ENCODE measurements at regions not wholly inside any gene's neighbourhood (a gene's known extent, or its start where the extent isn't known, plus 50 kb on each side); places are given as distances from the start of the nearest gene placed in this dataset.
"Not testable (repeated sequence)": the region's sequence is repeated elsewhere in the genome, so short reads cannot be mapped to it uniquely, and the experiment has no call there.

GRCh38 chr13:21282065-21282464 lies 105.6 kb downstream of the MRPL57 start:
- no peaks in the 10 kb centered on the region for H3K9me3 ChIP-seq
- no peaks in the 10 kb centered on the region for H3K4me1 ChIP-seq
- no peaks in the 10 kb centered on the region for H3K27me3 ChIP-seq
- DNase-seq (ENCODE audit: low spot score in 2 of 2) = no peak
- no peak overlapping the region for H3K4me3 ChIP-seq
- H3K36me3 ChIP-seq = no peaks in the 10 kb centered on the region
- 90 to 94% methylated on average over 2 of the region's 2 CpGs for WGBS, 2 donors
- H3K27ac ChIP-seq = no peak overlapping the region
- TF ChIP-seq EP300 (IDR thresholded peaks at IDR 0.05) = no peak
- TF ChIP-seq, protein P1, sequence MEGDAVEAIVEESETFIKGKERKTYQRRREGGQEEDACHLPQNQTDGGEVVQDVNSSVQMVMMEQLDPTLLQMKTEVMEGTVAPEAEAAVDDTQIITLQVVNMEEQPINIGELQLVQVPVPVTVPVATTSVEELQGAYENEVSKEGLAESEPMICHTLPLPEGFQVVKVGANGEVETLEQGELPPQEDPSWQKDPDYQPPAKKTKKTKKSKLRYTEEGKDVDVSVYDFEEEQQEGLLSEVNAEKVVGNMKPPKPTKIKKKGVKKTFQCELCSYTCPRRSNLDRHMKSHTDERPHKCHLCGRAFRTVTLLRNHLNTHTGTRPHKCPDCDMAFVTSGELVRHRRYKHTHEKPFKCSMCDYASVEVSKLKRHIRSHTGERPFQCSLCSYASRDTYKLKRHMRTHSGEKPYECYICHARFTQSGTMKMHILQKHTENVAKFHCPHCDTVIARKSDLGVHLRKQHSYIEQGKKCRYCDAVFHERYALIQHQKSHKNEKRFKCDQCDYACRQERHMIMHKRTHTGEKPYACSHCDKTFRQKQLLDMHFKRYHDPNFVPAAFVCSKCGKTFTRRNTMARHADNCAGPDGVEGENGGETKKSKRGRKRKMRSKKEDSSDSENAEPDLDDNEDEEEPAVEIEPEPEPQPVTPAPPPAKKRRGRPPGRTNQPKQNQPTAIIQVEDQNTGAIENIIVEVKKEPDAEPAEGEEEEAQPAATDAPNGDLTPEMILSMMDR (IDR thresholded peaks at IDR 0.05) = no peak
- TF ChIP-seq POLR2A (IDR thresholded peaks at IDR 0.05) = no peak

DNA sequence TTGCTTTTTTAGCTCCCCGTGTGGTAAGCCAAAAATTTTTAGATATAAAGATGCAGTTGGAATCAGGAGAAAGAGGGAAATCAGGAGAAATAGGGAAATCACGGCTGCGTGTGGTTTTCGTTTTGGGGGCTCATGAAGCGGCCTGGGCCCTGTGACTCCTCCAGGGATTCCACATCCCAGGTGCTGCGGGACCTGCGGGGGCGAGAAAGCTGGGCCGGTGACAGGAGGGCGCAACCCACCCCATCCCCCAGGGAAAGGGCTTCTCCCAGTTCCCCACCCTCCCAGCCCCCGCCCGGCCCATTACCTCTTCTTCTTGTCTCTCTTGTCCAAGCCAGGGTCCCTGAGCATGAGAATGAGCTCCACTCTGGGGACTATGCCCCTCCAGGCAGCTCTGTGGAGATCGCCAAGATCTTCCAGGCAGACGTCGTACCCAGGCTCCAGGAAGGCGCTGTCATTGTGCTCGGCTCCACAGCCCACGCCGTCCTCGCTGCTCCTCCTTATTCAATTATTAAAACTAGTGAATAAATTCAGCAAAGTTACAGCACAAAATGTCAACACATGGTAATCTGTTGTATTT lies 111.0 kb downstream of the MRPL57 start:
- TF ChIP-seq EP300 (IDR thresholded peaks at IDR 0.05) (no peak), POLR2A (IDR thresholded peaks at IDR 0.05) (no peak)
- TF ChIP-seq, protein P1 (IDR thresholded peaks at IDR 0.05) = no peak
- H3K9me3 ChIP-seq = no peaks in the 10 kb centered on the region
- no peak overlapping the region for H3K27ac ChIP-seq
- no peaks in the 10 kb centered on the region for H3K27me3 ChIP-seq
- no peak overlapping the region for H3K4me3 ChIP-seq
- 83 to 90% methylated on average over 20 of the region's 20 CpGs for WGBS, 2 donors
- DNase-seq (ENCODE audit: low spot score in 2 of 2) = no peak
- H3K36me3 ChIP-seq = no peaks in the 10 kb centered on the region
- H3K4me1 ChIP-seq = no peaks in the 10 kb centered on the region

- Histone ChIP-seq H3K4me3 (no peak overlapping the region), H3K27ac (no peak overlapping the region), H3K36me3 (no peaks in the 10 kb centered on the region), H3K4me1 (no peaks in the 10 kb centered on the region), H3K27me3 (no peaks in the 10 kb centered on the region), H3K9me3 (no peaks in the 10 kb centered on the region)
- whole genome bisulfite sequencing, 2 donors = 92 to 97% methylated on average over 5 of the region's 5 CpGs
- TF ChIP-seq, protein P1 (IDR thresholded peaks at IDR 0.05) = no peak
- no peak for TF ChIP-seq EP300 (IDR thresholded peaks at IDR 0.05)
- no peak for TF ChIP-seq POLR2A (IDR thresholded peaks at IDR 0.05)
- no peak for DNase-seq (ENCODE audit: low spot score in 2 of 2)
Observed at GRCh38 chr13:21289475-21289874, 113.0 kb downstream of the MRPL57 start.

GRCh38 chr13:21290442-21291002 lies 114.1 kb downstream of the MRPL57 start:
- H3K4me1 ChIP-seq; H3K4me3 ChIP-seq; H3K27ac ChIP-seq; H3K36me3 ChIP-seq; H3K9me3 ChIP-seq; DNase-seq (ENCODE audit: low spot score in 2 of 2); H3K27me3 ChIP-seq: not testable (repeated sequence)
- WGBS, 2 donors = 91 to 95% methylated on average over 13 of the region's 13 CpGs

DNA sequence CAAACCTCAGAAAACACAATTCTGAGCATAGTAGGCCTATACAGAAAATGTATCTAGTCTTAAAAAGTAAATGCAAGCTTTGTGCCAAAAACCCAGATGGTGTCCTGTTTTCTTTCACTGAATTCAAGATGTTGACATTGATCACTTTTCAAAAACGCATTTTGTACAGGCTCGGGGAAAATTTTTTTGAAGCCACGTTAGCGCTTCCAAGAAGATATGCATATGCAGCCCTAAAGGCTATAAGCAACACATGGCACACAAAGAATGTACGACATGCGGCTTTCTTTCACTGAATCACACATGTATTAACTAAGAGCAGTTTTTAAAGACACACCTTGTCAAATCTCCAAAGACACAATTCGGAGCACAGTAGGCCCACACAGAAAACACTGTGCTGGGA lies 115.4 kb downstream of the MRPL57 start:
- no peak for DNase-seq (ENCODE audit: low spot score in 2 of 2)
- Histone ChIP-seq H3K36me3 (no peaks in the 10 kb centered on the region), H3K27me3 (no peaks in the 10 kb centered on the region), H3K4me1 (peaks cover 0 to 5% (median 2%) of the 10 kb centered on the region in 4 donors), H3K27ac (no peak overlapping the region), H3K4me3 (no peak overlapping the region), H3K9me3 (no peaks in the 10 kb centered on the region)
- 86 to 87% methylated on average over 7 of the region's 7 CpGs for WGBS, 2 donors
- TF ChIP-seq POLR2A (IDR thresholded peaks at IDR 0.05) = no peak
- no peak for TF ChIP-seq EP300 (IDR thresholded peaks at IDR 0.05)
- TF ChIP-seq, protein P1 (IDR thresholded peaks at IDR 0.05) = no peak
